ENCODE measurements at regions not wholly inside any gene's neighbourhood (a gene's known extent, or its start where the extent isn't known, plus 50 kb on each side); places are given as distances from the start of the nearest gene placed in this dataset.

DNA sequence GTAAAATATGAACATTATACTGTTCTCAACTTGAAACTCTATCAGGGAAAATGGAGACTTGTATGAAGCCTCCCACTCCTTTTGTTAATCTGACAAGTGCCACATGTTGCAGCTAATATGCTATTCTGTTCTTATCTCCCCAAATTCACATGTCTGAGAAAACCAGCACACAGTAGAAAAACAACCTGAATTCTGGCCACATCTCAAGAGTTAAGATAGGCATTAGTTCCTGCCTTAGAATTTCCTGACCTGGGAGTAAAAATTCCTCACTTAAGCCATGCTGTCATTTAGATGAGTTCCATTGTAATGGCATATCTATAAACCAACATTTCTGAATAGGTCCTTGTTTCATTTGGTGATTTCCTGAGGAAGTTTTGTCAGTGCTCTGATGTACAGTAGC is 1098.5 kb downstream of the EFNB2 start:
- no peaks in the 10 kb centered on the region for H3K9me3 ChIP-seq (ENCODE audit: control insufficient read depth, low read length)
- no peaks in the 10 kb centered on the region for H3K27me3 ChIP-seq (ENCODE audit: control insufficient read depth, insufficient read depth, low read length, poor library complexity, severe bottlenecking)
- H3K9ac ChIP-seq (ENCODE audit: extremely low read depth, low read length, poor library complexity, severe bottlenecking) = no peak overlapping the region
- no peaks in the 10 kb centered on the region for H3K27me3 Mint-ChIP-seq (ENCODE audit: insufficient read depth)
- TF ChIP-seq, protein P1, sequence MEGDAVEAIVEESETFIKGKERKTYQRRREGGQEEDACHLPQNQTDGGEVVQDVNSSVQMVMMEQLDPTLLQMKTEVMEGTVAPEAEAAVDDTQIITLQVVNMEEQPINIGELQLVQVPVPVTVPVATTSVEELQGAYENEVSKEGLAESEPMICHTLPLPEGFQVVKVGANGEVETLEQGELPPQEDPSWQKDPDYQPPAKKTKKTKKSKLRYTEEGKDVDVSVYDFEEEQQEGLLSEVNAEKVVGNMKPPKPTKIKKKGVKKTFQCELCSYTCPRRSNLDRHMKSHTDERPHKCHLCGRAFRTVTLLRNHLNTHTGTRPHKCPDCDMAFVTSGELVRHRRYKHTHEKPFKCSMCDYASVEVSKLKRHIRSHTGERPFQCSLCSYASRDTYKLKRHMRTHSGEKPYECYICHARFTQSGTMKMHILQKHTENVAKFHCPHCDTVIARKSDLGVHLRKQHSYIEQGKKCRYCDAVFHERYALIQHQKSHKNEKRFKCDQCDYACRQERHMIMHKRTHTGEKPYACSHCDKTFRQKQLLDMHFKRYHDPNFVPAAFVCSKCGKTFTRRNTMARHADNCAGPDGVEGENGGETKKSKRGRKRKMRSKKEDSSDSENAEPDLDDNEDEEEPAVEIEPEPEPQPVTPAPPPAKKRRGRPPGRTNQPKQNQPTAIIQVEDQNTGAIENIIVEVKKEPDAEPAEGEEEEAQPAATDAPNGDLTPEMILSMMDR (conservative IDR thresholded peaks at IDR 0.05) = no peak
- no peak overlapping the region for H3K4me3 ChIP-seq (ENCODE audit: low read length)
- no peak overlapping the region for H3K4me3 Mint-ChIP-seq
- H3K27ac Mint-ChIP-seq = no peak overlapping the region
- H3K36me3 ChIP-seq (ENCODE audit: control insufficient read depth, insufficient read depth, low read length) = no peaks in the 10 kb centered on the region
- H3K4me1 Mint-ChIP-seq = peaks cover 17% of the 10 kb centered on the region
- H3K4me1 ChIP-seq (ENCODE audit: control insufficient read depth, insufficient read depth, low read length) = peaks cover 9% of the 10 kb centered on the region
- no peaks in the 10 kb centered on the region for H3K9me3 Mint-ChIP-seq
- no peak for DNase-seq
- H3K27ac ChIP-seq (ENCODE audit: low read depth, low read length) = no peak overlapping the region
- no peaks in the 10 kb centered on the region for H3K36me3 Mint-ChIP-seq (ENCODE audit: low read depth)

DNA sequence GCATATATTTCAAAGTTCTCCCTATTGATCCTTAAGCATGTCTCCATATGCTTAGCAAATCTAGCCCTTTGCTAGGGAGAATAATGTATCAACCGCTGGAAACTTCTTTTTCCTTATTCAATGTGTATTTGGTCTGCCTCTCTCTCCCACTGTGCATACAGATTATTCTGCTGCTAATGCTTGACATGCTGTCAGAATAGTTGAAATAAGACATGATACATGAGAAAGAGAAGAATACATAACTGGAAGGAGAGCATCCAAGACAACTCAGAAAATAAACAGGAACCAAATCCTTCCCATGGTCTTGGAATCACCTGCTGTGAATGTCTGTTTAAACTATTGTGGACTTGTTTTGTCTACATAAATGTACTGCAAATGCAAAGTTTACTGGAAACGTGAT is 1103.0 kb downstream of the EFNB2 start:
- TF ChIP-seq, protein P1 (conservative IDR thresholded peaks at IDR 0.05) = no peak
- Mint-ChIP-seq H3K4me3 (no peak overlapping the region), H3K4me1 (peaks cover 17% of the 10 kb centered on the region), H3K36me3 (ENCODE audit: low read depth) (no peaks in the 10 kb centered on the region), H3K27me3 (ENCODE audit: insufficient read depth) (no peaks in the 10 kb centered on the region), H3K9me3 (no peaks in the 10 kb centered on the region), H3K27ac (no peak overlapping the region)
- Histone ChIP-seq H3K27ac (ENCODE audit: low read depth, low read length) (no peak overlapping the region), H3K4me3 (ENCODE audit: low read length) (no peak overlapping the region), H3K9me3 (ENCODE audit: control insufficient read depth, low read length) (no peaks in the 10 kb centered on the region), H3K4me1 (ENCODE audit: control insufficient read depth, insufficient read depth, low read length) (peaks cover 9% of the 10 kb centered on the region), H3K36me3 (ENCODE audit: control insufficient read depth, insufficient read depth, low read length) (no peaks in the 10 kb centered on the region), H3K9ac (ENCODE audit: extremely low read depth, low read length, poor library complexity, severe bottlenecking) (no peak overlapping the region), H3K27me3 (ENCODE audit: control insufficient read depth, insufficient read depth, low read length, poor library complexity, severe bottlenecking) (no peaks in the 10 kb centered on the region)
- no peak for DNase-seq
- 71 to 100% methylated on average over 1 of the region's 2 CpGs for WGBS, 2 experiments (ENCODE audit: insufficient coverage in 1 of 2, insufficient read length in 1 of 2)

- H3K9me3 Mint-ChIP-seq = no peaks in the 10 kb centered on the region
- no peak for DNase-seq
- no peak overlapping the region for H3K4me3 Mint-ChIP-seq
- Histone ChIP-seq H3K4me3 (ENCODE audit: low read length) (no peak overlapping the region), H3K27ac (ENCODE audit: low read depth, low read length) (no peak overlapping the region), H3K36me3 (ENCODE audit: control insufficient read depth, insufficient read depth, low read length) (no peaks in the 10 kb centered on the region), H3K4me1 (ENCODE audit: control insufficient read depth, insufficient read depth, low read length) (no peaks in the 10 kb centered on the region), H3K9ac (ENCODE audit: extremely low read depth, low read length, poor library complexity, severe bottlenecking) (no peak overlapping the region), H3K9me3 (ENCODE audit: control insufficient read depth, low read length) (no peaks in the 10 kb centered on the region), H3K27me3 (ENCODE audit: control insufficient read depth, insufficient read depth, low read length, poor library complexity, severe bottlenecking) (no peaks in the 10 kb centered on the region)
- WGBS, 2 experiments (ENCODE audit: insufficient coverage in 1 of 2, insufficient read length in 1 of 2) = 80 to 100% methylated on average over 1 to 2 of the region's 2 CpGs
- H3K27ac Mint-ChIP-seq = no peak overlapping the region
- H3K4me1 Mint-ChIP-seq = no peaks in the 10 kb centered on the region
- TF ChIP-seq, protein P1 (conservative IDR thresholded peaks at IDR 0.05) = no peak
- H3K36me3 Mint-ChIP-seq (ENCODE audit: low read depth) = no peaks in the 10 kb centered on the region
- H3K27me3 Mint-ChIP-seq (ENCODE audit: insufficient read depth) = no peaks in the 10 kb centered on the region
These were observed 1106.7 kb downstream of the EFNB2 start for GRCh38 chr13:105428811-105429210.

Data from endodermal cell (in vitro differentiated cells).